Hypothalamus (tissue), 51 donors: ENCODE measurements at regions not wholly inside any gene's neighbourhood (a gene's known extent, or its start where the extent isn't known, plus 50 kb on each side); places are given as distances from the start of the nearest gene placed in this dataset.

Experiments
- DNase-seq, 51 donors: peaks; one replicate each; lab custom pipeline; 2025; lab: John Stamatoyannopoulos, UW

DNA sequence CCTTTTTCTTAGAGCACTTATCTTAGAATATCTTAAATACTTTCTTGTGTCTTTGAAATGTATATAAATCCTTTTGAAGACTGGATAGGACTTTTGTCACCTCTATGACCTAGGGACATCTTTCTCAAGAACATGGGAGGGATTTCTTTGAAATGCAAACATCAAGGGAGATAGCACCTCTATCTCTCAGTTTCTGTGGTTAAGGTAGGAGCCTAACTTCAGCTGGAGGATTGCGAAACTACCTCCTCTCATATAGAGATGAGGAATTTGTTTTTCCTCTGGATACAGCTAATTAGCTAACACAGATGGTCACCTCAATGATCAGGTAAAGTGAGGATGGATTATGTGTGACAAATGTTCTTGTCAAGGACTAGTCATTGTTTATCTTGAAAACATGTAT is 631.3 kb upstream of the IMPG1 start:
- DNase-seq, result no peak

DNA sequence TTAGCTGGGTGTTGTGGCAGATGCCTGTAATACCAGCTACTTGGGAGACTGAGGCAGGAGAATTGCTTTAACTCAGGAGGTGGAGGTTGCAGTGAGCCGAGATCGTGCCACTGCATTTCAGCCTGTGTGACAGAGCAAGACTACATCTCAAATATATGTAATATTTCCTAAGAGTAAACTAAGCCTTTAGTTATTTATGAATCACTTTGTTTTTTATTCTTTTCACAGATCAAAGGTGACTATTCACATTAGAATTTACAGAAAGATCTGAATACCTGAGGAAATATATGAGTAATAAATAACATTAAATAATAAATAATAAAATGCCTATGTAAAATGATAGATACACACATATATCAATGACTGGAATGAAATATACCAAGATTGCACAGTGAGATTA is 630.8 kb upstream of the IMPG1 start:
- DNase-seq, result no peak

DNA sequence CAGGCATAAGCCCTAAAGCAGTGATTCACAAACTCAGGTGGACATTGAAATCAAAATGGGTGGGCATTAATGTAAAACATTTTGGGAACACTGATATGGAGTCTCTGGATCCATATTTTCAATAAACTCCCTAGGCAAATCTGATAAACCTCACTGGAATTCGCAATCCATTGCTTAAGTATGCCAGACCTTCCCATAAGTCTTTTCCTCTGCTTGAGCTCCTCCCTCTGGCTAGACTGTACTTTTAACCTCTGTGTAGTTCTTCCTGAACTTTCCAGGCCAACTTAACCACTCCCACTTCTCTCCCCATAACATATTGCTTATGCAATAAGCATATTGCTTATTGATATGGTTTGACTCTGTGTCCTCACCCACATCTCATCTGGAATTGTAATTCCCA is 629.7 kb upstream of the IMPG1 start:
- no peak for DNase-seq

DNA sequence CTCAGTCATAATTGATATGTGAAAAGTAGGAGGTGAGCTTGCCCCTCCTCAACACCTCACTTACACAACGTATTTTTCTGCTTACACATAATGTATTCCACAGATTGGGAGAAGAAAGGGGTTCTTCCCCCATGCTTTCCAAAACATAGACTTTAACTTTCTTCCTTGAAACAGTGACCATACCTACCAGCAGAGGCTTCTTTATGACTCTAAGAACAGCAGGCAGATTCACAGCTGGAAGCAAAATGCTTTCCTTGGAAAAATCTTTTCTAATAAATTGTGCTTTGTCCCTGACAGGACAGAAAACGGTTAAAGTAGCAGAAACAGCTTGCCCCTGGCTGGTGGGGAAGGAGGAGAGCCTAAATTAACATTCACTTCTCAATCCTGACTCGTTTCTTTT is 629.1 kb upstream of the IMPG1 start:
- DNase-seq, result no peak

DNA sequence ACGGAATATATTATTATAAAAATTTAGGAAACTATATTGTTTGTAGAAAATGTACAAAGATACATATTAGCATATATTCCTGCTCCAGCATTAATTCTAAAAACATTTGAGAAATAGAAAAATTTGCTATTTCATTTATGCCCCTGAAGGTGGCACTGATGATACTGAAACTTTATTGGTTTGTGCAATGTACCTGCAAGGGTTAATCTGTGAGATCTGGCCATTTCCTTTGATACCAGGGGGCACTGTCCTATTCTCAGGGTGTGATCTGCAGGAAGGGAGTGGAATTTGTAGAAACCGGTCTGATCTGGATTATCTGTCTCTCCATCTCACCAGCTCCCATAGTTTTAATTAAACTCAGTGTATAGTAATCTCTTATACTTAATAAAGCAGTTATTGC is 625.1 kb upstream of the IMPG1 start:
- no peak for DNase-seq

DNA sequence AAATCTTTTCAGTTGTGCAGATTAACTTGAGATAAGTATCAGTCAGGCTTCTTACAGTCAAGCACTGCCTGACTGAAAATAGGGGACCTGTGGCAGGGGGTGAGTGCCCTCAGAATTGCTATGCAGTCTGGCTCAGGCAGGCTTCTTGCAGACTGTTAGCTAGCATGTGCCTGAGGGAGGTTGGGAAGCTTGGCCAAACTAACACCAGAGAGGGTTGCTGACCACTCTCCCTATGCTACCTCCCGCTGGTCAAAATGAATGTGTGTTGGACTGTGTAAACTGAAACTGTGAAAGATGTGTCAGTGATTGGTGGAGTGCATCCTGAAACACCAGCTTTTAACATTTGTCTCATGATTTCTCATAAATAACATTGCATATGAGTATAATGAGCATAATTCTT is 622.3 kb upstream of the IMPG1 start:
- DNase-seq, result no peak

DNA sequence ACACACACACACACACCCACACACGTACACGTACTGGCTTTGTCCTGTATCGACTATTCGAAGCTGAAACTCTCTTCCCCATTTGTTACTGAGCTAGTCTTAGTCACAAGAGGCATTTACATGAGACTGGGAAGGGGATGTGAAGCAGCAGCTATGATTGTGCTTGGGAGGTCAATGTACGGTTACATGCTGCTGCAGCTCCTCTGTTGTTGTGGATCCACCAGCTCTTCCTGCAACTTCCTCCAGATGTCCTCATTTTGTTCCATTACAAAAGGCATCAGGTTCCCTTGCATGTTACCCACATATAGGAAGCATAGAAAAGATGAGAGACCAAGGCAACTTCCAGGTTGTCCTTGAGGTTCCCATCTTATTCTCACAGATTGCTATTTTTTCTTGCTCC is 612.4 kb upstream of the IMPG1 start:
- no peak for DNase-seq

DNA sequence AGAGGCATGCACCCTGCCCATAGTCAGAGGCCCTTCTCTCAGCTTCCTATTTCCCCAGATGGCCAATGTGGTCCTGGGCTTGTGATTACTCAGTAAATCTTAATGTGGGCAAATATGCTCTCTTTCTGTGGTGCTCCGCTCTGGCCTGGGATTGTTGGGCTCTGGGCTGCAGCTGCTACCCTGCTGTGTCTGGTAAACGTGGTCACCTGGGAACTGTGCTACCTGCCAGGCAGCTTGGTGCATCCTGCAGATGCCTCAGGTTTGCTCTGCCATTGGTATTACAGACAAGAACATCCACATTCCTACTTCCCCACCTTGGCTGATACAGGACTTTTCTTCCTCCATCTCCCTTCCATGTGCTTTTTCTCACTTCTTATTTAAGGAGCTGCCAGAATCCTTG is 611.5 kb upstream of the IMPG1 start:
- DNase-seq, result no peak

DNA sequence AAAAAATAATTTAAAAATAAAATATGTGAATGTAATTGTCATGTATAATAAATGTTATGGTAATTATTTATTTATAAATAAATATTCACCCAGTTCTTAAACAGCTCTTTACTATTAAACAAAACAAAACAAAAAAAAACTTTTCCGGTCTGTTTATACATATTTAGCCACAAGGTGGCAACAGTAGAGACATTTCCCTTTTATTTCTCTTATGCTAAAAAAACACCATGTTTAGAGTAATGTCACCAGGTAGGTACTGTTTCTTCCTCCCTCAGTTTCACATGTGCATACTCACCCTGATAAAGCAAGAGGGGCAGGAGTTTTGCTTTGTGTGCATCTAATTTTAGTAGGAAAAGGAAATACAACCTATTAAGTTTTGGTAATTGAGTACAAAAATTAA is 610.4 kb upstream of the IMPG1 start:
- no peak for DNase-seq

DNA sequence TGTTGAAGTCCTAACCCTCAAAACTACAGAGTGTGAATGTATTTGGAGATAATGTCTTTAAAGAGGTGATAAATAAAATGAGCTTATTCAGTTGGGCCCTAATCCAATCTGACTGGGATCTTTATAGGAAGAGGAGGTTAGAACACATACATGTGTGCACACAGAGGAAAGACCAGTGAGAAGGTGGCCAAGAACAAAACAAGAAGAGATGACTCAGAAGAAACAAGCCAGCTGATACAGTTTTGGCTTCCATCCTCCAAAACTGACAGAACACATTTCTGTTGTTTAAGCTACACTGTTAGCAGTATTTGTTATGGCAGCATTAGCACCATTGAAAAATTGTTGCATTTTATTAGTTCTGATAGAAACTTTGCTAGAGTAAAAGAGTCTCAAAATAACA is 609.3 kb upstream of the IMPG1 start:
- no peak for DNase-seq

DNA sequence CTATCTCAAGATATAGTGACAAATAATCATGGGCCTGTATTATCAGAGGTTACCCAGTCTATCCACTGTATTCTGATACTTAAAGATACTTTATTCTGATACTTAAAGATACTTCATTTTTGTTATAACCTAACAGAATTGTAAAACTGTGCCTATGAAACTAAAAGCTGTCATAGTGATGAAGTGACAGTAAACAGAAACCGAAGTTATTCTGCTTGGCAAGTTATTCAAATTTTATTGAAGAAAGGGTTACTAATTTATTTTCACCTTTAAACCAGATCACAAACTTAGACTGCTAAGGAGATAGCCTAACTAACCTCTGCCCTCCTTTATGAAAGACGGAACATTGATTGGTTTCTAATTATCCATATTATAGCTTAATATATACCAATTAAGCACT is 604.6 kb upstream of the IMPG1 start:
- no peak for DNase-seq

DNA sequence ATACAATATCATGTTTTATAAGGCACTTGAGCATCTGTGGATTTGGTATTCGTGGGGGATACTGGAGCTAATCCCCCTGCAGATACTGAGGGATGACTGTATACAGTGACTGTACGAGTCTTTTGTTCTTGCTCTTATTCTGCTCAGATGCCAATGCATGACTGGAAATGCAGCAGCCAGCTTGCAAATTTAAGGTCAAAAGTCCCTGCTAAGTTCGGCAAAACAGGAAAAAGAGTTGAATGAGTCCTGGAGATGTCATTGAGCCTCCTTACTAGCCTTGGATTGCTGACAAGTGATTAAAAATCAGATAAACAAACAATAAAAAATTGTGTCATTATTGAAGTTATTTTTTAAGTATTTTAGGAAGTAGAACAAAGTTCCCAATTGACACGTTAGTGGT is 599.3 kb upstream of the IMPG1 start:
- no peak for DNase-seq

DNA sequence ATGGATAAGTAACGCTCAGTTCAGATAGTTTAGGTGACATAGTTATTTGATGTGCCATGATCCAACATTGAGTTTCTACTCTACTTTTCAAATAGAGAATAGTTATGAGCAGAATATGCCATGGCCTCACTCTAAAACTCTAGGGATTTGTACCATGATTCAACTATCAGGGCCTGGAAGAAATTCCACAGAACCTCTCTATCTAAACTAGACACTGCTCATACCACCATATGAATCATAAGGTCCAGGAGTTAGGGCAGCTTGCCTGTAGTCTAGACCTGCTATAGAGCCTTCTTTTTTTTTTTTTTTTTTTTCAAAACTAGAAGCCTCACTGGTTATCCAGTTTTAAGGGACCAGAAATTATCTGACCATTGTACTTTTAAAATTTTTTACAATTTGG is 571.8 kb upstream of the IMPG1 start:
- no peak for DNase-seq

DNA sequence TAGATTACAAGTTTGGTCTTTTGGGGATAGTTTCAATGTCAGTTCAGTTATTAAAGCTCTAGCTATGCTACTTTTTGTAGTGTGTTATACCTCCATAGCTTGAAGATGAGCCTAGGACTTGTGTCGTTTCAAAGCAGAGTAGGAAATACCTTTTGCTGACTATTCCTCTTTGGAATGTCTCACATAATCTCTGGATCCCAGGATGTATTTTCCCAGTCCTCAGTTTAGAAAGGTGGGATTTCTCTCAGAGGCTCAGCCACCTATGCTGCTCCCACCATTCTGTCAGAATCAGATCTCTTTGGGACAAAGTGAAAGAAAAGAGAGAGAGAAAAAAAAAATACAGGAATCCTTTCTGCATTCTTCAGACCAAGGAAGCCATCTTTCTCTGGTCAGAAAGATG is 567.5 kb upstream of the IMPG1 start:
- DNase-seq, result no peak

DNA sequence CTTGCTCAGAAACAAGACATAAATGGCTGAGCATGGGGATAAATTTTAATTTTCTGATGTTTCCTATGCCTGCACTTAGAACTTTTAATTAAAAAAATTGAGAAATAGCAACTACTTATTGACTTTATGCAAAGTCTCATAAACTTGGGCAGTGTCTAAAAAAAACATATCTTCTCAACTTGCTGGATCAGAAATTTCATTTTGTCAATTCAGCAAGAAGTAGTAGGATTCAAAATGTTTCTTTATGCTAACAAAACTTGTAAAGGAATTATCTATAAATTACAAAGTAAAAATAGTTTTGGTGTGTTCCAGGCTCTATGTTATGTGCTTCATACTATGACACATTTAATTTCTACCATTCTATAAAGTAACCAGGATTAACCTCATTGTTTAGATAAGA is 562.2 kb upstream of the IMPG1 start:
- no peak for DNase-seq

DNA sequence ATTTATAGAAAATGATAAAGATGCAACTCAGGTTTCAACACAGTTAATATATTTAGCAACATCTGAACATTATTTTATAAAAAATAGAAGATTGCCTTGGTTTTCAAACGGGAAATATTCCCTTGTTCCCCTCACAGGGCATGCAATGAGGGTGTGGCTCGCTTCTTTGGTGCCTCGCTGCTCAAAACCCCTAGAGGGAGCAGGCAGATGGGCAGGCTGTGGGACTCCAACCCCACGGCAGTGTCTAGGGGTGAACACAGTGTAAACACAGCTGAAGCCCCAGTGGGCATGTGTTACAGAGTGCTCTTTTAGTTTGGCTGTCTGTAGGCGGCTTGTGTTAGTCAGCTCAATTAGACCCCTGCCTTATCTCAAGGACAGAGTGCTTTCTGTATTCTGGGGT is 560.8 kb upstream of the IMPG1 start:
- no peak for DNase-seq

DNA sequence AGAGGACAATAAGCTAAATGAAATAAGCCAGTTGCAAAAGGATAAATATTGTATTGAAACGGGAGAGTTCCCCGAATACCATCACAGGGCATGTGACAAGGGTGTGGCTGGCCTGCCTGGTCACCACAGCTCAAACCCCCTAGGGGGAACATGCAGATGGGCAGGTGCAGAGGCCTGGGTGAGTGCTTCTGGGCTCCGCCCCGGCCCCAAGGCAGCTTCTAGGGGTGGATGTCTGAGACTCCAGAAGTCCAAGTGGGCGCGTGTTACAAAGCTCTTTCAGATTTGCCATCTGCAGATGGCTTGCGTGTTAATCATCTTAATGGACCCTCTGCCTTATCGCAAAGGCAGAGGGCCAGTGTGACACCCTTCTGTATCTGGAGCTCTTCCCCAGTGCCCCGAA is 559.2 kb upstream of the IMPG1 start:
- no peak for DNase-seq

DNA sequence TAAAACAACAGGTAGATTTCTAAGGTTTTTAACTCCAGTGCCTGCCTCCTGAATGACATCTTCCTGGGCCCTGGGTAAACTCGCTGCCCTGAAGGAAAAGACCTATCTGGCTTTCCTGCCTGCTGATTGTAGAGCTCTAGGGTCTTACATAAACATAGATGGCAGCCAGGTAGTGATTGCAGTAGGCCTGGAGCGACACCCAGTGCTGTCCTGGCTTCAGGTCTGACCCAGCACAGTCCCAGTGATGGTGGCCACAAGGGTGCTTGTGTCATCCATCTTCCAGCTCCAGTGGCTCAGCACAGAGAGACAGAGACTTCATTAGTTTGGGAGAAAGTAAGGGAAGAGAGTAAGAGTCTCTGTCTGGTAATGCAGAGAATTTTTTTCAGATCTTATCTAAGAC is 542.9 kb upstream of the IMPG1 start:
- DNase-seq, result no peak

DNA sequence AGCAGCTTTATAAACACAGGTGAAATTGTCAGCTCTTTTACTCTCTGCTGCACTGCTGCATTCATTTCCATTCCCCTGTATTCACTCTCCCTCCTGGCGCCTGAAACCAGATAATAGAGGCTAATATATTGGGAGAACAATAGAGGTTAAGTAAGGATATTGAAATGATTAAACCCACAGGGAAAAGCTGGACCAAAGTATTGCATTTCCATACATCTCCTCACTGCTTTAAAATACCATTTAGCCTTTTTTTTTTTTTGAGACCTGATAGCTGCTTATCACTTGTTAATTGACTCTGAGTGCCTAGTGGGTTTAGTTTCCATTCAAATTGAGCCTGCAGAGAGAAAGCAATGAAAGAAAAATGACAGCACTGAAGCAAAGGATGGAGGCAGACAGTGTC is 540.5 kb upstream of the IMPG1 start:
- no peak for DNase-seq

DNA sequence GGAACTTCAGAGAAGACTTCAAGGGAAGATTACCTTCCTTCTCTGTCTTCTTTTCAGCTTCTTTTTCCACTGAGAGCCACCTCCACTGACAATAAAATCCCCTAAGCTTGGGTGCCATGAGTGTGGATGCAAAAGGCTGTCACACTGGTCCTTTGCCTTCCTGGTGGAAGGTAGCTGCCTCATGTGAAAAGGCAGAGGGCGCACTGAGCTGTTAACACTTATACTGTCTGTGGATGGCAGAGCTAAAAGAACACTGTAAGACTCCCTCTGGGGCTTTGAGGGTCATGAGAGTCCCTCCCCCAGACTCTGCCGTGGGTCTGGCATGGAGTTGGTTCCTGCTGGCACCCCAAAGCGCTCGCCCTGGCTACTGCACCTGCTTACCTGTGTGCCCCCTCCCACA is 536.7 kb upstream of the IMPG1 start:
- no peak for DNase-seq

DNA sequence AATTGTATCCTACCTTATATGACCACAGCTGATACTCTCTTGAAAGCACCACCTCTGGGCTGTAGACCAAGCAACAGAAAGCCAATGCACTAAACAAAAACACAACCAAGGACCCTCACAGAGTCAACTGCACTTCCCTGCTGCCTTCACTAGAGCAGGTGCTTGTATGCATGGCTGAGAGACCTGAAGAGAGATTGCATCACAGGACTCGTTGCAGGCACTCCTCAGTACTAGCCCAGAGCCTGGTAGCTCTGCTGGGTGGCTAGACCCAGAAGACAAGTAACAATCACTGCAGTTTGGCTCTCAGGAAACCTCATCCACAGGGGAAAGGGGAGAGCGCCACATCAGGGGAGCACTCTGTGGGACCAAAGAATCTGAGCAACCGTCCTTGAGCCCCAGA is 521.6 kb upstream of the IMPG1 start:
- no peak for DNase-seq

DNA sequence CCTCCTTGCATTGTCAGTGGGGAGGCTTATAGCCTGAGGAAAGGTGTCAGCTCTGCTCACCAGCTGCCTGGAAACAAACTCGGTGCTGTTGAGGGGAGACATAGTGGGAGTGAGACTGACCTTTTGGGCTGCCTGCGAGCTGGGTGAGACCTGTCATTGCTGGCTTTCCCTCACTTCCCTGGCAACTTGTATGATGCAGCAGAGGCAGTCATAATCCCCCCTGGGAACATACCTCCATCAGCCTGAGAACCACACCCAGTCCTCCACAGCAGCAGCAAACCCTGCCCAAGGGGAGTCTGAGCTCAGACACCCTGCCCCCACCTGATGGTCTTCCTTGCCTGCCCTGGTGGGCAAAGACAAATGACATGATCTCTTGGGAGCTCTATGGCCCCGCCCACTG is 521.2 kb upstream of the IMPG1 start:
- DNase-seq, result no peak

DNA sequence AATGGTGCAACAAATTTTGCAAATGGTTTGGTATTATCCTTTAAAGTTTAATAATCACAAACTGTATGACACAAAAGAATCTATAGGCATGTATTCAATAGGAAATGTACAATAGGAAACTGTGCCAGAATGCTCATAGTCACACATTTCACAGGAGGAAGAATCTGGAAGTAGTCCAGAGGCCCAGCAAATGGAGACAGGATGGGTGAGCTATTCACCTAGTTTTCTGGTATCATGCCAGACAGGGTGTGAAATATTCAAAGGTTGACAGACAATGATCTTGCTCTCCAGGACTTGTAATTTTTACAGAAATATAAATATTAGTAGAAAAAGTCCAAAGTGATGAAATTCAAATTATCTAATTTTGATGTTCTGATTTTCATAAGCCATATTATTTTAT is 520.1 kb upstream of the IMPG1 start:
- no peak for DNase-seq

DNA sequence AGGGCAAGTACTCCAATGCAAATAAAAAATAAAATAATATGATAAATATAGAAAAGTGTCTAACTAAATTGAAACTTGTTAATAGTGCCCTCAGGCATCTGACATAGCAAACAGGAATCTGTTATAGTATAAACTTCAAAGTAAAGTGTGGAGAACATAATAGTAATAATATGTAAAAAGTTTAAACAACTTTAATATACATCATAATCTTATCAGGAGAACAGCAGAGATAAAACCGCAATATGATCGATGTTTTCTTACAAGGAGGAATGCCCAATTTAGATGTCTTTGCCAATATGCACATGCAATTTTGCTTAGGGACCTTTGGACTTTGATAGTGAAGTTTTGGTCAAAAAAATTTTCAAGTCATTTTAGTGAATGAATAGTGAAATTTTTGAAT is 514.8 kb upstream of the IMPG1 start:
- DNase-seq, result no peak
